Left cardiac atrium (tissue), 4 donors: ENCODE measurements at regions not wholly inside any gene's neighbourhood (a gene's known extent, or its start where the extent isn't known, plus 50 kb on each side); places are given as distances from the start of the nearest gene placed in this dataset.
"Not testable (repeated sequence)": the region's sequence is repeated elsewhere in the genome, so short reads cannot be mapped to it uniquely, and the experiment has no call there.

Experiments
- ATAC-seq, 2 donors: fragments of 200-7000 bp; cut with Tn5 transposase; one replicate each; pipeline ENCODE4 v1.9.1; 2020; ENCODE audit warnings: mild to moderate bottlenecking in 2 of 2, moderate library complexity in 2 of 2
- DNase-seq: peaks from one replicate; pipeline ENCODE4 v3.0.0-alpha.2; 2020
- intact Hi-C, 2 donors: fragments of 100-400 bp; cut with DNase I; formaldehyde crosslinking; loops; one replicate each; pipeline versions ENCODE4 v1.14.1 to v1.15.1; 2022 to 2023
- donor health status: DM: no; HTN: yes; CAD: no.
- donor health status: DM: no; HTN: yes; CAD: no; lungs with severe emphysema.
- donor health status: DM: yes; HTN: yes; CAD: no.
- donor health status: Dilated cardiomyopathy.

- DNase-seq, intact Hi-C loops, ATAC-seq: not testable (repeated sequence)
These were observed 80.7 kb downstream of the SPTSSA start for GRCh38 chr14:34381304-34381703.

- intact Hi-C loops = no loop called here
- no peak for ATAC-seq
These were observed 81.6 kb downstream of the SPTSSA start for GRCh38 chr14:34380471-34380845.

GRCh38 chr14:34379816-34380470 lies 82.1 kb downstream of the SPTSSA start:
- DNase-seq (no peak), ATAC-seq (no peak)
- intact Hi-C loops = no loop called here

More at GRCh38 chr14:34380471-34380845, 81.6 kb downstream of the SPTSSA start:
- DNase-seq = no peak

GRCh38 chr14:34376649-34377267 lies 85.3 kb downstream of the SPTSSA start:
- DNase-seq (no peak), ATAC-seq (no peak)
- intact Hi-C loops = no loop called here

- intact Hi-C loops = no loop called here
- DNase-seq (no peak), ATAC-seq (no peak)
These were observed 86.9 kb downstream of the SPTSSA start for GRCh38 chr14:34374998-34375740.

GRCh38 chr14:34373191-34373590 lies 88.8 kb downstream of the SPTSSA start:
- intact Hi-C loops = no loop called here
- no peak for DNase-seq
- ATAC-seq = no peak

- no peak for ATAC-seq
- intact Hi-C loops = no loop called here
These were observed 89.3 kb downstream of the SPTSSA start for GRCh38 chr14:34372786-34373185.

GRCh38 chr14:34369648-34370030 lies 92.4 kb downstream of the SPTSSA start:
- no peak for ATAC-seq
- intact Hi-C loops = loop anchor here in 1 of 2 donors (10.0 kb wide), 1 partner anchor 125 kb away; no protein-coding TSS in a partner anchor

More at GRCh38 chr14:34372786-34373185, 89.3 kb downstream of the SPTSSA start:
- no peak for DNase-seq

GRCh38 chr14:34368971-34369647 lies 92.9 kb downstream of the SPTSSA start:
- DNase-seq (no peak), ATAC-seq (peak; percentile 19 to 27)
- intact Hi-C loops = loop anchor here in 1 of 2 donors (10.0 kb wide), 1 partner anchor 126 kb away; no protein-coding TSS in a partner anchor

More at GRCh38 chr14:34369648-34370030, 92.4 kb downstream of the SPTSSA start:
- DNase-seq = no peak

GRCh38 chr14:34368115-34368970 lies 93.7 kb downstream of the SPTSSA start:
- DNase-seq = no peak
- intact Hi-C loops = loop anchor here in 1 of 2 donors (10.0 kb wide), 1 partner anchor 126 kb away; no protein-coding TSS in a partner anchor
- ATAC-seq = peak in 1 of 2 donors; percentile 72

GRCh38 chr14:34365309-34365915 lies 96.6 kb downstream of the SPTSSA start:
- intact Hi-C loops = loop anchor here in 1 of 2 donors (10.0 kb wide), 1 partner anchor 129 kb away; no protein-coding TSS in a partner anchor
- ATAC-seq (no peak), DNase-seq (no peak)

GRCh38 chr14:34364201-34364600 lies 97.8 kb downstream of the SPTSSA start:
- no peak for DNase-seq
- ATAC-seq = no peak
- intact Hi-C loops = loop anchor here in 1 of 2 donors (10.0 kb wide), 1 partner anchor 131 kb away; no protein-coding TSS in a partner anchor

- peak; percentile 18 for DNase-seq
- intact Hi-C loops = loop anchor here in 1 of 2 donors (10.0 kb wide), 1 partner anchor 131 kb away; no protein-coding TSS in a partner anchor
- peak; percentile 35 to 55 for ATAC-seq
These were observed 98.3 kb downstream of the SPTSSA start for GRCh38 chr14:34363733-34364134.

GRCh38 chr14:34362641-34363251 lies 99.3 kb downstream of the SPTSSA start:
- DNase-seq (no peak), ATAC-seq (no peak)
- intact Hi-C loops = loop anchor here in 1 of 2 donors (10.0 kb wide), 1 partner anchor 132 kb away; no protein-coding TSS in a partner anchor

- peak; percentile 72 to 75 for ATAC-seq
- intact Hi-C loops = loop anchor here in 1 of 2 donors (10.0 kb wide), 1 partner anchor 133 kb away; no protein-coding TSS in a partner anchor
- no peak for DNase-seq
These were observed 100.5 kb downstream of the SPTSSA start for GRCh38 chr14:34361504-34362011.

GRCh38 chr14:34359420-34360117 lies 102.5 kb downstream of the SPTSSA start:
- intact Hi-C loops = loop anchor here in 1 of 2 donors (10.0 kb wide), 1 partner anchor 135 kb away; no protein-coding TSS in a partner anchor
- DNase-seq = no peak
- ATAC-seq = no peak
